NCI-H2029 treated with DMSO at 0.1 percent for 48 hours (cell line): ENCODE measurements at regions not wholly inside any gene's neighbourhood (a gene's known extent, or its start where the extent isn't known, plus 50 kb on each side); places are given as distances from the start of the nearest gene placed in this dataset.
A peak's percentile ranks its signal among the peaks of the same experiment; 100 is the strongest.

Source experiments
- DNase-seq: peaks from one replicate; lab custom pipeline; 2025; lab: John Stamatoyannopoulos, UW

GRCh38 chr4:65126200-65126599 lies 544.1 kb downstream of the EPHA5 start:
- no peak for DNase-seq

- no peak for DNase-seq
Measured at GRCh38 chr4:65120287-65120686, 550.0 kb downstream of the EPHA5 start.

GRCh38 chr4:65102419-65102818 lies 567.9 kb downstream of the EPHA5 start:
- DNase-seq, result no peak

GRCh38 chr4:65096630-65097029 lies 573.7 kb downstream of the EPHA5 start:
- DNase-seq, result no peak

GRCh38 chr4:65089666-65090065 lies 580.6 kb downstream of the EPHA5 start:
- DNase-seq, result no peak

- DNase-seq, result no peak
Measured at GRCh38 chr4:65083076-65083475, 587.2 kb downstream of the EPHA5 start.

- DNase-seq, result no peak
Measured at GRCh38 chr4:65071564-65071963, 598.7 kb downstream of the EPHA5 start.

- no peak for DNase-seq
Measured at GRCh38 chr4:65069177-65069576, 601.1 kb downstream of the EPHA5 start.

- no peak for DNase-seq
Measured at GRCh38 chr4:65066106-65066505, 604.2 kb downstream of the EPHA5 start.

- DNase-seq, result no peak
Measured at GRCh38 chr4:65063601-65064000, 606.7 kb downstream of the EPHA5 start.

- no peak for DNase-seq
Measured at GRCh38 chr4:65050786-65051185, 619.5 kb downstream of the EPHA5 start.

- no peak for DNase-seq
Measured at GRCh38 chr4:65046192-65047133, 623.8 kb downstream of the EPHA5 start.

GRCh38 chr4:65033899-65034298 lies 624.6 kb upstream of the TECRL start:
- no peak for DNase-seq

- DNase-seq, result no peak
Measured at GRCh38 chr4:65028592-65028991, 619.3 kb upstream of the TECRL start.

- no peak for DNase-seq
Measured at GRCh38 chr4:65023883-65024670, 614.8 kb upstream of the TECRL start.

GRCh38 chr4:65023081-65023480 lies 613.8 kb upstream of the TECRL start:
- no peak for DNase-seq

GRCh38 chr4:65021737-65022136 lies 612.5 kb upstream of the TECRL start:
- no peak for DNase-seq

GRCh38 chr4:65021149-65021548 lies 611.9 kb upstream of the TECRL start:
- no peak for DNase-seq

GRCh38 chr4:65019775-65020174 lies 610.5 kb upstream of the TECRL start:
- DNase-seq, result no peak

GRCh38 chr4:65018313-65018712 lies 609.1 kb upstream of the TECRL start:
- DNase-seq, result peak; percentile 8

- no peak for DNase-seq
Measured at GRCh38 chr4:65014078-65014477, 604.8 kb upstream of the TECRL start.

GRCh38 chr4:65007841-65008439 lies 598.7 kb upstream of the TECRL start:
- peak; percentile 21 for DNase-seq

- DNase-seq, result no peak
Measured at GRCh38 chr4:64975177-64975576, 565.9 kb upstream of the TECRL start.
